AG04449 (cell line): ENCODE measurements at regions not wholly inside any gene's neighbourhood (a gene's known extent, or its start where the extent isn't known, plus 50 kb on each side); places are given as distances from the start of the nearest gene placed in this dataset.

ENCODE experiments used
- CTCF ChIA-PET: fragments of 350-600 bp; formaldehyde crosslinking; extraction: SDS; loops from one replicate; lab custom pipeline; 2021; ENCODE audit warnings: antibody characterized with exemption; lab: Yijun Ruan, JAX
- POLR2A ChIA-PET: fragments of 400-600, 350-600 bp; formaldehyde crosslinking; extraction: SDS; loops from one replicate; lab custom pipeline; 2020; ENCODE audit warnings: antibody characterized with exemption, inconsistent platforms; lab: Yijun Ruan, JAX
- DNase-seq: peaks from one replicate; pipeline ENCODE4 v3.0.0-alpha.2; 2010; ENCODE audit warnings: low read depth, low spot score
- H3K4me3 ChIP-seq: 2 replicates; pipeline ENCODE4 v1.5.1; 2011; ENCODE audit warnings: low read depth, mild to moderate bottlenecking, control low read depth, low read length
- TF ChIP-seq, protein P1 (sequence below): IDR thresholded peaks from one replicate; pipeline ENCODE4 v1.5.1; 2011; ENCODE audit warnings: mild to moderate bottlenecking, moderate library complexity, low read length, control low read depth, inconsistent platforms; ENCODE audit not compliant: insufficient read depth; ENCODE audit errors: missing control alignments

DNA sequence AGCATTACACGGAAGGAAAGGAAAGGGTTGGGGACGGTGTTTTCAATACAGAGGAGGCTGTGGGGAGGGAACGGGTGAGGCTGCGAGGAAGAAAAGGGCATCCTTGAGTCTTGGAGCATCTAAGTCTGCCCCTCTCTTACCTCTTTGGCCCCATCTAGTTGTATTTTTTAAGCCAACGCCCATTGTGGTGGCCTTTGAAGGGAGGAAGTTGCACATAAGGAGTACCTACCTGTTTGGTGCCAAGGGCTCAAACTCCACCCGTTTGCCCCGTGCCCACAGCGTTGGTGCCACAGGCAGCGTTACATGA, 146.1 kb upstream of the UMPS start:
- peak overlapping the region; percentile 58 for H3K4me3 ChIP-seq
- ChIA-PET CTCF (interaction anchor here (1.9 to 4.0 kb wide), 2 partner anchors 20 to 24 kb away, joined by 6 to 21 read pairs; no protein-coding TSS in a partner anchor), POLR2A (no interaction called here)
- DNase-seq = no peak
- TF ChIP-seq, protein P1, sequence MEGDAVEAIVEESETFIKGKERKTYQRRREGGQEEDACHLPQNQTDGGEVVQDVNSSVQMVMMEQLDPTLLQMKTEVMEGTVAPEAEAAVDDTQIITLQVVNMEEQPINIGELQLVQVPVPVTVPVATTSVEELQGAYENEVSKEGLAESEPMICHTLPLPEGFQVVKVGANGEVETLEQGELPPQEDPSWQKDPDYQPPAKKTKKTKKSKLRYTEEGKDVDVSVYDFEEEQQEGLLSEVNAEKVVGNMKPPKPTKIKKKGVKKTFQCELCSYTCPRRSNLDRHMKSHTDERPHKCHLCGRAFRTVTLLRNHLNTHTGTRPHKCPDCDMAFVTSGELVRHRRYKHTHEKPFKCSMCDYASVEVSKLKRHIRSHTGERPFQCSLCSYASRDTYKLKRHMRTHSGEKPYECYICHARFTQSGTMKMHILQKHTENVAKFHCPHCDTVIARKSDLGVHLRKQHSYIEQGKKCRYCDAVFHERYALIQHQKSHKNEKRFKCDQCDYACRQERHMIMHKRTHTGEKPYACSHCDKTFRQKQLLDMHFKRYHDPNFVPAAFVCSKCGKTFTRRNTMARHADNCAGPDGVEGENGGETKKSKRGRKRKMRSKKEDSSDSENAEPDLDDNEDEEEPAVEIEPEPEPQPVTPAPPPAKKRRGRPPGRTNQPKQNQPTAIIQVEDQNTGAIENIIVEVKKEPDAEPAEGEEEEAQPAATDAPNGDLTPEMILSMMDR = no peak

DNA sequence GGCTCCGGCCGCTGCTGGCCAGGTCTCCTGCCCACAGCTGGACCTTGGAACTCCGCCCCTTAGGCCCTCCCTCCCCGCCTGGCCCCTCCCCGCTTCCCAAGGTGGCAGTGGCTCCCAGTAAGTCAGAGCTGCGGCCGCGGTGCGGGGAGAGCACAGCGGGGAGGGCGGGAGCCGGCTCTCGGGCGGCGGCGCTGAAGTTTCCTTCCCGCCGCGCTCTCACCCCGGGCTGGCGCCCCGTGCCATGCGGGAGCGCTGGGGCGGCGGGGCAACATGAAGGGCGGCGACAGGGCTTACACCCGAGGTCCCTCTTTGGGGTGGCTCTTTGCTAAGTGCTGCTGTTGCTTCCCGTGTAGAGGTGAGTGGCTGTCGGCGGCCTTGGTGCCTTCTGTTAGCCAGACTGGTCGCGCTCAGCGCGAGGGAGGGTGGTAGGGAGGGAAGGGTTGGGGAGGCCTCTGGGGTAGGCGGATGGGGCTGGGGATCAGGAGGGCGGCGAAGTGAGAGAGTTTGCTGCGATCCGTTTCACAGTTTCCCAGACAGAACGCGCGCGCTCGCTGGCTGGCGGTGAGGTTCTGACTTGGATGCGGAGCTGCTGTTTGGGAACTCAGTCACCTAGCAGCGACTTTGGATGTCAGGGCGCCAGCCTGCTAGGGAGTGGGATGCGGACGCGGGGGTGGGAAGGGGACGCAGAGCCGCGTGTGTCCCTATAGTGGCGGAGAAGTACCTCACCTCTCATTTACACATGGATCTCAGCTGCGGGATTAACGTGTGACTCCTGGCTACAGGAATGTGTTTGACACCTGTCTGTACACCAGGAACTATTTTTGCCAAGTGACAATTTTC, 145.5 kb upstream of the UMPS start:
- TF ChIP-seq, protein P1 = no peak
- POLR2A ChIA-PET = no interaction called here
- DNase-seq = no peak
- CTCF ChIA-PET = interaction anchor here (0.7 to 4.0 kb wide), 7 partner anchors 18 to 104 kb away, joined by 3 to 21 read pairs (median 5); no protein-coding TSS in a partner anchor
- peak overlapping the region; percentile 58 for H3K4me3 ChIP-seq

DNA sequence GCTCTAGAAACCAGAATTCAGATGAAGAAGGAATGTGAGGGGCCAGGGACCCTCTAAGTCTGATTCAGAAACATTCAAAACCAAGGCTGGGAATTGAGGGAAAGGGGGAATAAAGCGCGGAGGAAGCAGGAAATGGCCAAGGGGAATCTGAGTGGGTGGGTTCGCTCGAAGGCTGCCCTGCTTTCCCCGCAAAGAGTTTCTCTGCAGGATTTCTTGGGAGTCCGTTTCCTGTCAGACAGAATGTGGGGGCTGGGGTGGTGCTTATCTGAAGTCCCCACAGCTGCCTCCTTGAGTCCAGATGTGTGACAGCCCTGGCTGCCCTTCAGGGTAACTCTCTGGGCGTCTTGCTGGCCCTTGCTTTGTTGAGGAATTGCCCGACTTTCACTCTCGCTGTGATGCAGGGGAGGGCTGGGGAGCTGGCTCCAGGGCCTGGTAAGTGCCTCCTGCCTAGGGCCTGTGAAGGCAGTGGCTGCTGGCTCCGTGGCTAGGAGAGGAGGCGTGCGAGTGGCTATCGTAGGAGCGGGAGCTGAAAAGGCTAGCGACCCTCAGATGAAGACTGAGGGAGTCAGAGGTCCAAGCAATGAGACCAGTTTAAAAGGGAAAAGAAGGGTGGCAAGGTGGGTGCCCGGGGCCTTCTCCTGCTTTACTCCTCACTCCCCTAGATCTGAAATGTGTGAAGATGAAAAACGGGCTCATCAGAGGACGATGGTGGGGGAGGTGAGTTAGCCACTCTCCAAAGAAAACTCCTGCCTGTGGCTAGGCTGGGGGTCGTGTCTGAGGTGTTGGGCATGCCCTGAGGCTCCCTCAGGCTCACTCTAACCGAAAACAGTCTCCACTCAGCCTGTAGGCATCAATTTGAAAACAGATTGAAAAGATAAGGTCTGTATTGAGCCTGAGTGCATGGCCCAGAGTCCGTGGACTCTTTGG, 143.9 kb upstream of the UMPS start:
- TF ChIP-seq, protein P1 = no peak
- POLR2A ChIA-PET = no interaction called here
- no peak overlapping the region for H3K4me3 ChIP-seq
- CTCF ChIA-PET = interaction anchor here (1.0 to 4.0 kb wide), 5 partner anchors 21 to 102 kb away, joined by 3 to 21 read pairs (median 4); no protein-coding TSS in a partner anchor
- no peak for DNase-seq

DNA sequence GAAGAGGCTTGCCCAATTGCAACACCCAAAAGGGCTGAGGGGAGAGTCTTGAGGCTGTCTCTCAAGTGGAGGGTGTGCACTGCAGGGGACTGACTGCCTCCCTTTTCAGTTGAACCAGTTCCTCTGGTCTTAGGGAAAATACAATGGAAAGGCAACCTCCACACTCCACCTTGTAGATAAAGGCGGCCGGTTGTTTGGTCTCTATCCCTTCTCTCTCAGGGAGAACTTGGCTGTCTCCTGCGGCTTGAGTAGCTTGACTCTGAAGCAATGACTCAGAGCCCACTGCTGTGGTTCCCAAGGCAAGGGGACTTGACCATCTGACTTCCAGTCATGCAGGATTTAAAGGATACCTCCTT, 143.2 kb upstream of the UMPS start:
- TF ChIP-seq, protein P1 = no peak
- CTCF ChIA-PET = interaction anchor here (1.0 to 2.6 kb wide), 3 partner anchors 22 to 102 kb away, joined by 3 to 11 read pairs (median 4); no protein-coding TSS in a partner anchor
- no peak overlapping the region for H3K4me3 ChIP-seq
- DNase-seq = no peak
- POLR2A ChIA-PET = no interaction called here

DNA sequence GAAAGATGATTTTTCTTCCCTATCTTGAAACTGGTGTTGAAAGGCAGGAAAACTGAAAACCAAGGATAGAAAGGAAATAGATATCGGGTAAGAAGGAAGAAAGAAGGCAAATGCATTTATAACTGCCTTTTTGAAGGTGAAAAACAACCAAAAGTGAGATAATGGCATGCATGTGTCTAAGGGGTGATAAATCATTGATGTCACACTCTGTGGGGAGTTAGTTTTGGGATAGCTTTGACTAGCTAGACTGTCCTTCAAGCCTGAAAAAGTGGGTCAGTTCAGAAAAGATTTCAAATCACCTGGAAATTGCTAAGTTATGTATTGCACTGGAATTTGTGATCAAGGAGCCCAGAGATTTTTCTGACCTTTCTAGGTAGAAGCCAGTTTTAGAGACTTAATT, 142.2 kb upstream of the UMPS start:
- no peak overlapping the region for H3K4me3 ChIP-seq
- POLR2A ChIA-PET = no interaction called here
- TF ChIP-seq, protein P1 = no peak
- DNase-seq = no peak
- CTCF ChIA-PET = no interaction called here

DNA sequence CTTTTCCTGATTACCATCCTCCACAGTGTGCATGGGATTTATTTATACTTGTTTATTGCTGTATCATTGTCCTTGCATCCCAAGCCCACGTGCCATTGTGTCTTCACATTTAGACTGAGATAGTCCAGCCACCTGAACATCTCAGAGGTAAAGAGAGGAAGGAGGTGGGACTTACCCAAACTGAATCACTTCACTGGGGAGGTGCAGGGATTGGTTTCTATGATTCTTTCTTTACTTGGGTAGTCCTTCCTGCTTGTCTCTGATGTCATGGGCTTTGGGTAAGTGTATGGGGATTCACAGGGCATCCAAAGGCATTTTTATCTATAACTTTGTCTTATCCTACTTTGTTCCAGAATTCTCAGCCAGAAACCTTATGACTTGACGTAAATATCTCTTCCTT, 141.5 kb upstream of the UMPS start:
- no peak for DNase-seq
- ChIA-PET POLR2A (no interaction called here), CTCF (no interaction called here)
- TF ChIP-seq, protein P1 = no peak
- no peak overlapping the region for H3K4me3 ChIP-seq
